C1 segment of cervical spinal cord (tissue), 14 donors: ENCODE measurements at regions not wholly inside any gene's neighbourhood (a gene's known extent, or its start where the extent isn't known, plus 50 kb on each side); places are given as distances from the start of the nearest gene placed in this dataset.
"Not testable (repeated sequence)": the region's sequence is repeated elsewhere in the genome, so short reads cannot be mapped to it uniquely, and the experiment has no call there.

Experiments
- DNase-seq, 14 donors: peaks; one replicate each; lab custom pipeline; 2025; lab: John Stamatoyannopoulos, UW

DNA sequence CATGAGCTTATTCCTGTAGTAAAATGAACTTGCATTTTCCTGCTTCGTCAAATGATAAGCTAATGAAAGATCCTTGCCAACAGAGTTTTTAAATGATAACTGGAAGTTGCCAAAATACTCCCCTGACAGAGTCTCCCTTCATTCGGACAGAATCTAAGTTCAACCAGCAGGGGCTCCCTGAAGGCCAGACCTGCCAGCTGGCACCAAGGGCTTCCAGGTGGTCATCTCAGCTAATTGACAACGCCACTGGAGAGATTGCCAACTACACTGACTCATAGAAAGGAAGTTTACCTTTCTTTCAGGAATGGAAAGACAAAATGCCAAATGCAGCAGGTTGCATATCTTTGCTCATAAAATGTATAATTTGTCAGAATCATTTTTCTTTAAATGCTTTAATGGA lies 462.8 kb downstream of the GXYLT1 start:
- no peak for DNase-seq

DNA sequence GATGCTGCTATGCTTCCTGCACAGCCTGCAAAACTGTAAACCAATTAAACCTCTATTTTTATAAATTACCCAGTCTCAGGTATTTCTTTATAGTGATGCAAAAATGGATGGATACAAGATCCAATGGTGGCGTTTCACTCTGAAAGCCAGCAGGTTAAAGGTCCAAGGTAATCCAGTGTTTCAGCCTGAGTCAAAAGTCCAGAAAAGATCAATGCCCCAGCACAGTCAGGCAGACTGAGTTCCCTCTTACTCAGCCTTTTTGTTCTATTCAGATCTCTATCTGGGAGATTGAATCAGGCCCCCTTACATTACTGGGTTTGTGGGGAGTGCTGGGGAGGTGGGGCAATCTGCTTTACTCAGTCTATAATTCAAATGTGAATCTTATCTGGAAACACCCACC lies 464.5 kb downstream of the GXYLT1 start:
- no peak for DNase-seq

DNA sequence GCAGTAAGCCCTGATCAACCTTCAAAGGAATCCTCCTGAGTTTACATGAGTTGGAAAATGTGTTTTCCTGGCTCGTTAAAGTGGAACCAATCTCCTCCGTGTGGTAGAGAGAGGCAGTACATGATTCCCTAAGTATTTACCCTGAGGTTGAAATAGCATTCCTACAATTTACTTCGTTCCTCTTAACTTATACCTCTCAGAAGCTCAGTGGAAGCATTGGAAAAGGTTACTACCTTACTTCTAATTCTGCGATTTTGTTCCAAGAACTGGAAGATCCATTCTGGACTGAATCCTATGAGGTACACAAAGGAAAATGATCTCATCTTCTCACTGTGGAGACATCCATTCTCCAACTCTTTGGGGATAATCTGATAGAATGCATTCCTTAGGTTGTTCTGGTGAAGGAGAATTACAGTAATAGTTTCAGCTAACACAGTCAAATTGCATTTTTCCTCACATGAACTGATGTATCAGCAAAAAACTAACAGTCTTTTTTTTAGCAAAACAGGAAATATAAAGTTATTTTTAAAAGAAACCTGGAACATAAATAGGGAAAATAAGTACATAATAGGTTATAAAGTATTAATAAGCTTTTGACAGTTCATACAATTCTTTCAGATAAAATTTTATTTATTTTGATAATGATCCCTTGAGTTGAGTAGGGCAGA lies 475.6 kb downstream of the PDZRN4 start:
- no peak for DNase-seq

DNA sequence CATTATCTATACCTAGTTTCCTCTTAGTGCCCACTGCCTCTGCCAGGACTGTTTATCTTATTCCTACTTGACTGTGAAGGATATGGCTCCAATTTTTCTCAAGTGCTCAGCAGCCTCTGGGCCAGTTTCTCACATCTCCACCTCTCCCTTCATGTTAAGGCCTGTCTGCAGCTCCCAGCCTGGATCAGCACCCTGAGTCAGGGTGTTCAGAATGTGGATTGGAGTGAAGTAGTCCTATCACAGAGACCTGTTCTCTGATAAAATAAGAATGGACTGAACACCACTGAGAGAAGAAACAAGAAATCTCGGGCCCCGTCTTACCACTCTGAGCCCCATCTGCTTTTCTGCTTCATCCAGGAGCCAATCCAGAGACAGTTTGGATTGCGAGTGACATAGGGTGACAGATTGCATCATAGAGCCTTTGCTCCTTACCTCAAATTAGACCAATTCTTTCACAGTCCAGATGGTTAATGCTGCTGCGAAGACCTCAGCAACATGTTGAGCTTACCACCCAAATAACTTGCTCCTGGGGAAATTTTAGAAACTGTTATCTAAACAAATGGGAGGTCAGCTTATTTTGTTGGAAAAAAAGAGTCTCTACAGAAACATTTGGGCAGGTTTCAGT lies 473.1 kb downstream of the PDZRN4 start:
- DNase-seq = no peak

DNA sequence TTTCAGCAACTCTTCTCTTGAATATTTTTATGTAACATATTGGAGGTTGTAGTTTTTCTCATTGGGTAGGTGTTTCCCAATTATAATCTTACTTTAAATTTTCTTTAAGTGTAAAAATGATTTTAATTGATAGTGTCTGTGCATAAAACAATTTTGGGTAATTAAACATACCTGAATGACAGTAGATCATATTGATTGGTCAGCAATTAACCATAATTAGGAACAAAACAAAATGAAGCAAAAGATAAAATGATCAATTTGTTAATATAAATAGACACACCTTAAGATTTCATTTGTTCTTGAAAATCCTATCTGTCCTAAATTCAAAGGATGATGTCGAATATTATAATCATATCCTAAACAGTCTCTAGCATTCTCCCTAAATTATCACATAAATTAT lies 468.3 kb downstream of the PDZRN4 start:
- DNase-seq = no peak

DNA sequence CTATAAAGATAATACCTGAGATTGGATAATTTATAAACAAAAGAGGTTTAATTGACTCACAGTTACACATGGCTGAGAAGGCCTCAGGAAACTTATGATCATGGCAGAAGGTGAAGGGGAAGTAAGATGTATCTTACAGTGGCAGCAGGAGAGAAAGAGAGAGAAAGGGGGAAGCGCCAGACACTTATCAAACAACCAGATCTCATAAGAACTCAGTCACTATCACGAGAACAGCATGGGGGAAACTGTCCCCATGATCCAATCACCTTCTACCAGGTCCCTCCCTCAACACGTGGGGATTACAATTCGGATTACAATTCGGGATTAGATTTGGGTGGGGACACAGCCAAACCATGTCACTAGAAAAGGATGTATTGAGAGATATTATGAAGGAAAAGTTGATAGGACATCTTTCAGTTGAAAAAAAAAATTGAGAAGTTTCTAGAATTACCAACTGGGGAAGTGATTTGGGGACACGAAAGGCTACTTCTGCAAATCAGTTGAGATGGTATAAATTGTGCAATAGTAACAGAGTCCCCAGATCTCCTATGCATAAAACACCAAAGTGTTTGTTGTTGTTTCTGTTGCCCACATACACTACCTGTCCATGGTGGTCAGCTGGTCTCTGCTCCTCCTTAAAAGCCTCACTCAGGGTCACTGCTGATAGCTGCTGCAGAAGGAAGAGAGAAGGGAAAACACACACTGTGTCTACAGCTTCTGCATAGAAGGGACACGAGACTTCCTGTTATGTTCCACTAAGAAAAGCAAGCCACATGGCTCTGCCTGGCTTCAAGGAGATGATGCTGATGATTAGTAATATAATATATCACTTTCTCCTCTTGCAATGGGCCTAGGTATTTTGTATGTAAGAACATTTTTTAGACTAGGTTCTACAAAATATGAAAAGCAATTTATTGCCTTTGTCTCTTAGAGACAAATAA lies 465.5 kb downstream of the PDZRN4 start:
- DNase-seq = no peak

DNA sequence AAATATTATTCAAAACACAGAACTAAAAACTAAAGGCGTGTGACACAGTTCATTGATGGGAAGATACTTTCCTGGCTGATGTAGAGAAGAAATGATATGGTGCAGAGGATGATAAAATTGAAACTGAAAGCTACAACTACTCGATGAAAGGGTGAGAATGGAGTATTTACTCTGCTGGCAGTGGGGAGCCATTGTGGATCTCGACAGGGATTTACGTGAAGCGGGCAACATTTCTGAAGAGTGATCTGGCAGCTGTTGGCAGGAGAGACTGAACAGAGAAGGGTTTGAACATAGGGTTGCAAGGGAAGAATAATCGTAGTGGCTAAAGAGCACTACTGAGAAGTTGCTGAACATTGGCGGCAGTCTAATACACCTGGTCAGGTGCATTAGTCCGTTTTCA lies 464.9 kb downstream of the PDZRN4 start:
- no peak for DNase-seq

DNA sequence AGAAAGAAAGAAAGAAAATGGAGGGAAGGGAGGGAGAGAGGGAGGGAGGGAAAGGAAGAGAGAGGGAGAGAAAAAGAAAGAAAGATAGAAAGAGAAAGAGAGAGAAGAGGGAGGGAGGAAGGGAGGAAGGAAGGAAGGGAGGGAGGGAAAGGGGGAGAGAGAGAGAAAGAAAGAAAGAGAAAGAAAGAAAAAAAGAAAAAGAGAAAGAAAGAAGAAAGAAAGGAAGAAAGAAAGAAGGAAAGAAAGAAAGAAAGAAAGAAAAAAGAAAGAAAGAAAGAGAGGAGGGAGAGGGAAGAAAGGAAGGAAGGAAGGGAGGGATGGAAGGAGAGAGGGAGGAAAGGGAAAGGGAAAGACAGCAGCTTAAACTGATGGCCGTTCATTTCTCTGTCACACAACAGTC lies 457.5 kb downstream of the PDZRN4 start:
- DNase-seq = no peak

DNA sequence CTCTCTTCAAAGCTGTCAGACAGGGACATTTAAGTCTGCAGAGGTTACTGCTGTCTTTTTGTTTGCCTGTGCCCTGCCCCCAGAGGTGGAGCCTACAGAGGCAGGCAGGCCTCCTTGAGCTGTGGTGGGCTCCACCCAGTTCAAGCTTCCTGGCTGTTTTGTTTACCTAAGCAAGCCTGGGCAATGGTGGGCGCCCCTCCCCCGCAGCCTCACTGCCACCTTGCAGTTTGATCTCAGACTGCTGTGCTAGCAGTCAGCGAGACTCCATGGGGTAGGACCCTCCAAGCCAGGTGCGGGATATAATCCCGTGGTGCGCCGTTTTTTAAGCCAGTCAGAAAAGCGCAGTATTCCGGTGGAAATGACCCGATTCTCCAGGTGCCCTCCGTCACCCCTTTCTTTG lies 454.7 kb downstream of the PDZRN4 start:
- DNase-seq = not testable (repeated sequence)

DNA sequence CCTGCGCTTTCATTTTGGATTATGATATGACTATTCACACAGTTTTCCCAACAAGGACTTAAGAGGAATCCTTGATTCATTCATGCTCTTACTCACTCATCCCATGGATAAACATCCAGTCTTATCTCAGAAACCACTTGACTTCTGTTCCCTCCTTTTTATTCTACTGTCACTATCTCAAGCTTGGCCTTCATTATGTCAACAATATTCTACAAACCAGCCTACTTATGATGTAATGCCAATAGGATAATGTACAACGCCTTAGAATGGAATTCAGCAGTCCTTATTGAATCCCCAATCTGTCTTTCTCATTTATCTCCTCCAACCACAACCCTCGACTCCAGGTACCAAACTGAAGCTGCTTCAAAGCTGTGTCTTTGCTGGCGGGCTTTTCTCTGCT lies 448.5 kb downstream of the PDZRN4 start:
- no peak for DNase-seq

DNA sequence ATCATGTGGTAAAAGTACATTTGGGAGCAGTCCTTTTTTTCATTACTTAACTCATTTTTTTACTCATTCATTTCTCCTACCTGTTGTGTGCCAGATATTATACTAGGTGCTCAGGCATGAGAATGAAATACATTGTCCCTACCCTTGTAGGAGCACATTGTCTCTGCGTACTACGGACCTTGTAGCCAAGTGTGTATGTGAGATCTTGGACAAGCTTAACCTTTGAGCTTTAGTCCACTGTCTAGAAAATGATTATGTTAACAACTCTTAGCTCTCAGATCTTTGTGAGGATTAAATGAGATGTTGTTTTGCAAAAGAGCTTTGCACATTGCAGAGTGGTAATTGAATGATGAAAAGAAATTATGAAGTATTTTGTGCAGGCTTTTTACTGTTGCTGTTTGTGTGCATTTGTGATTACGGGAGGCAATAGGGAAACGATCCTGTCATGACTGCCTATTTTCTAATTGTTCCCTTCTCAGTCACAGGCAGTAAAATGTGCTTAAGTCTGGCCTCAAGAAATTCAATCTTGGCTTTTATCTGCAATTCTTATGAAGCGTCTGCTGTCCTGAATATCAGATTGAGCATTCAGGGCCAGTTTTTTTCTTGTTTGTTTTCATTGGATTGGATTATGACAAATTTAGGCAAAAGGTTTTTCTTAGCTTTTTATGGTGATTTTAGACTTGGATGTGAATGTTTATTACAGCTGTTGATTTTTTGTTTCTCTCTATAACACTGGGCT lies 447.7 kb downstream of the PDZRN4 start:
- DNase-seq = no peak

DNA sequence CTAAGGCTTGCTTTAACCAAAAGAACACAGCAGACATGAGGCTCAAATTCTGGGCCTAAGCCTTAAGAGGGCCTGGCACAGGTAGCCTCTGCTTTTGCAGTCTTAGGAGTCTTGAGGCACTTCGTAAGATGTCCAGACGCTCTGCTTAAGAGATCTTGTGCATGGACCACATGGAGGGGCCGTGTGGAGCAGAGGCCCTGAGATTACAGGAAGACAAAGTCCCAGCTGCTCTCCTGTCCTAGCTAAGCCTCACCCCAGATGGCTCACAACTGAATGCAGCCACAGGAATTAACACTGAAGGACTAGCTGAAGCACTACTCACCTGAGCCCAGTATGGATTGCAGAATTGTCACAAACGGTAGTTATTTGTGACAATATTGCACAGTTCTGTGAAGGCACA lies 446.0 kb downstream of the PDZRN4 start:
- DNase-seq = no peak

DNA sequence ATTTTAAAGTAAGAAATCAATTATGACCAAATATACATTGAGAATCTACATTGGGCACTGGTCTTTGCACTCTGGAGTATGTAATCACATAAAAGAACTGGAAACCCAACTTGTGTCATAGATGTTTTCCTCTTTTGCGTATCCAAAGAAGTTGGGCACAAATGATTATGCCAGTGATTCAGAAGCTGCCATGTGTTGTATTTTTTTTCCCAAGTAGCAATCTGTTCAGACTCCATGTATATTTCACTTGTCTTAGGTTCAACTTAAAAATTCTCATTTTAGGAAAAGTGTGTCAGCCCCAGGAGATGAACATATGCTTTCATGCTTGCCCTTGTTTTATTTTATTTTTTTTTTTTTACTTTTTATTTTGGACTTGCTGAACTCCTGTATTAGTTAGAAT lies 441.5 kb downstream of the PDZRN4 start:
- no peak for DNase-seq

DNA sequence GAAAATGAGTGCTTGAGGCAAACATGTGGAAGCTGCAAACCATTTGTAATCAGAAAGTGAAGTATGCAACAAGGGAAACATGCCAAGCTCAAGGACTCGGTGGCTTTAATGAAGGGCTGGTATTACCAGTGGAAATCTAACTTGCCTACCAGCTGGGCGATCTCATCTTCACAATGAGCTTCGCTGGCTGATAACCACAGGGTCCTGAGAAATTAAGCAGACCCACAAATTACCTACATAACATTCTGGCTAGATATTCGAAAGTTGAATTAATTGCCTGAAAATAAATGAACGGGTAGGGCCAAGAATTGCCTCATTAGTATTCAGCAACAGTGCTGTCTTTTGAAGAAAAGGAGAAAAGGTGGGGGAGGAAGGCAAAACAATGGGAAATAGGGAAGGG lies 439.4 kb downstream of the PDZRN4 start:
- DNase-seq = no peak

DNA sequence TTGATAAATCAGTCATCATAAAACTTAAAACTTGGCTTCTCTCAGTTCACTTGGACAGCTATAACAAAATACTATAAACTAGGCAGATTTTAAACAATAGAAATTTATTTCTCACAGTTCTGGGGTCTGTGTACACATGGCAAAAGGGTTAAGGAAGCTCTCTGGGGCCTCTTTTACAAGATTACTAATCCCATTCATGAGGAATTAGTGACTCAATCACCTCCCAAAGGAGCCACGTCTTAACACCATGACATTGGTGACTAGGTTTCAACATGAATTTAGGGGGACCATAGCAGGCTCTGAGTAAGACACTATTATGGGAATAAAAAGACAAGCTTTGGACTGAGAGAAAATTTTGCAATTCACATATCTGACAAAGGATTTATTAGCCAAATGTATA lies 436.5 kb downstream of the PDZRN4 start:
- DNase-seq = no peak
